Prostate gland (tissue), 2 donors: ENCODE measurements at regions not wholly inside any gene's neighbourhood (a gene's known extent, or its start where the extent isn't known, plus 50 kb on each side); places are given as distances from the start of the nearest gene placed in this dataset.

Source experiments
- DNase-seq: peaks from one replicate; pipeline ENCODE4 v3.0.0-alpha.2; 2019; ENCODE audit warnings: low spot score
- H3K27ac ChIP-seq, 2 donors: fragments of 200-600 bp; sonication (generic); 2 replicates each; pipeline ENCODE4 v1.5.1; 2017 to 2019
- H3K27me3 ChIP-seq: fragments of 200-600 bp; sonication (generic); replicated peaks from 2 replicates; pipeline ENCODE4 v1.5.1; 2019; ENCODE audit not compliant: insufficient read depth
- H3K36me3 ChIP-seq, 2 donors: fragments of 200-600 bp; sonication (generic); 1 replicate in 1 of 2; 2 replicates in 1 of 2; pipeline versions ENCODE4 v1.5.1 to v1.8.1; 2017 to 2019
- H3K4me1 ChIP-seq: fragments of 200-600 bp; sonication (generic); replicated peaks from 2 replicates; pipeline ENCODE4 v1.5.1; 2019
- H3K4me3 ChIP-seq, 2 donors: fragments of 200-600 bp; sonication (generic); 2 replicates each; pipeline ENCODE4 v1.5.1; 2017 to 2019
- H3K9me3 ChIP-seq: fragments of 200-600 bp; sonication (generic); 2 replicates; pipeline ENCODE4 v1.5.1; 2017
- POLR2A ChIP-seq: fragments of 450-650 bp; IDR thresholded peaks from one replicate; pipeline ENCODE4 v1.6.1; 2016; ENCODE audit warnings: antibody characterized with exemption, mild to moderate bottlenecking
- POLR2AphosphoS5 ChIP-seq: sonication (generic); formaldehyde crosslinking; IDR thresholded peaks from one replicate; pipeline ENCODE4 v1.6.1; 2017; ENCODE audit warnings: antibody characterized with exemption
- WGBS: methylation state at CpG from one replicate; pipeline ENCODE4 v1.1.5; 2018; 5-methylcytosine and 5-hydroxymethylcytosine counted together
- intact Hi-C: fragments of 100-400 bp; cut with DNase I; formaldehyde crosslinking; loops from one replicate; pipeline ENCODE4 v1.14.2; 2022
- TF ChIP-seq, protein P1 (sequence below), 4 experiments: fragments of 200-600 bp in 2 of 4; fragments of 450-650 bp in 2 of 4; sonication (generic) in 2 of 4; IDR thresholded peaks; 1 replicate in 3 of 4; 2 replicates in 1 of 4; pipeline ENCODE4 v1.5.1; 2016 to 2019; ENCODE audit warnings: antibody characterized with exemption in 4 of 4, mild to moderate bottlenecking in 2 of 4, moderate library complexity in 2 of 4

GRCh38 chr3:99373088-99373845 lies 265.1 kb upstream of the COL8A1 start:
- TF ChIP-seq, protein P1, sequence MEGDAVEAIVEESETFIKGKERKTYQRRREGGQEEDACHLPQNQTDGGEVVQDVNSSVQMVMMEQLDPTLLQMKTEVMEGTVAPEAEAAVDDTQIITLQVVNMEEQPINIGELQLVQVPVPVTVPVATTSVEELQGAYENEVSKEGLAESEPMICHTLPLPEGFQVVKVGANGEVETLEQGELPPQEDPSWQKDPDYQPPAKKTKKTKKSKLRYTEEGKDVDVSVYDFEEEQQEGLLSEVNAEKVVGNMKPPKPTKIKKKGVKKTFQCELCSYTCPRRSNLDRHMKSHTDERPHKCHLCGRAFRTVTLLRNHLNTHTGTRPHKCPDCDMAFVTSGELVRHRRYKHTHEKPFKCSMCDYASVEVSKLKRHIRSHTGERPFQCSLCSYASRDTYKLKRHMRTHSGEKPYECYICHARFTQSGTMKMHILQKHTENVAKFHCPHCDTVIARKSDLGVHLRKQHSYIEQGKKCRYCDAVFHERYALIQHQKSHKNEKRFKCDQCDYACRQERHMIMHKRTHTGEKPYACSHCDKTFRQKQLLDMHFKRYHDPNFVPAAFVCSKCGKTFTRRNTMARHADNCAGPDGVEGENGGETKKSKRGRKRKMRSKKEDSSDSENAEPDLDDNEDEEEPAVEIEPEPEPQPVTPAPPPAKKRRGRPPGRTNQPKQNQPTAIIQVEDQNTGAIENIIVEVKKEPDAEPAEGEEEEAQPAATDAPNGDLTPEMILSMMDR (IDR thresholded peaks at IDR 0.05) = no peak
- TF ChIP-seq POLR2AphosphoS5 (no peak), POLR2A (no peak)
- H3K27ac ChIP-seq = no peak overlapping the region
- no peaks in the 10 kb centered on the region for H3K4me1 ChIP-seq
- 78% methylated on average over 4 of the region's 4 CpGs for WGBS
- intact Hi-C loops = no loop called here
- DNase-seq = no peak
- H3K9me3 ChIP-seq = no peaks in the 10 kb centered on the region
- H3K4me3 ChIP-seq = no peak overlapping the region
- H3K36me3 ChIP-seq = no peaks in the 10 kb centered on the region
- no peaks in the 10 kb centered on the region for H3K27me3 ChIP-seq

DNA sequence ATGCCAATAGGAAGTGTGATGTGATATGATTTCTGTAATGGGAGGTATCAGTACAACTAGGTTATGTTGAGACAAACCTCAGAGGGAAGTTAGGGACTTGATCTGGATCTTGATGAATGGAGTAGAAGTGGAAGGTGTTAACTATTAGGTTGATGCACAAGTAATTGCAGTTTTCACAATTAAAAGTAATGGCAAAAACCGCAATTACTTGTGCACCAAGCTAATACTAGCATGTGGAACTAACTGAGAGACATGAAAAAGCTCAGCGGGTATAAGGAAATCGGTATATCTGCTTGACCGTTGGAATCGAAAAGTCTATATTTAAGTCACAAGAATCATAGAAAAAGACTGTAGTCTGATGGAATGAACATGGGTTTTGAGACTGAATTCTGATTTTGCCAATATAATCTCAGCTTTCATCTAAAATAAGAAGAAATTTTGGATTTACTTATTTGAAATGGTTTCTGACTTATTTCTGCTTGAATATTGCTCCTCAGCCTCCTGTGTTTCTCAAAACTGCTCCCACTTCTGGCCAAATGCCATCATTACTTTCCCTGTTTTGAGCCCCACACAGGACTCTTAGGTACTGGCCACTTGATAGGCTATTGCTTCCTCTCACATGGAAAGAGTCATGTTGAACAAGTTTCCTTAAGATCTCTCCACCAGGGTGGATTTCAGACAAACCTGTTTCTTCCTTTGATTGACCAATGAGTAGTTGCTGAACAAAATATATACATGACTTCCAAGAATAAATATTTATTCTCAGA lies 271.5 kb upstream of the COL8A1 start:
- TF ChIP-seq, protein P1 (IDR thresholded peaks at IDR 0.05) = no peak
- no peak for TF ChIP-seq POLR2A
- no peak for TF ChIP-seq POLR2AphosphoS5

DNA sequence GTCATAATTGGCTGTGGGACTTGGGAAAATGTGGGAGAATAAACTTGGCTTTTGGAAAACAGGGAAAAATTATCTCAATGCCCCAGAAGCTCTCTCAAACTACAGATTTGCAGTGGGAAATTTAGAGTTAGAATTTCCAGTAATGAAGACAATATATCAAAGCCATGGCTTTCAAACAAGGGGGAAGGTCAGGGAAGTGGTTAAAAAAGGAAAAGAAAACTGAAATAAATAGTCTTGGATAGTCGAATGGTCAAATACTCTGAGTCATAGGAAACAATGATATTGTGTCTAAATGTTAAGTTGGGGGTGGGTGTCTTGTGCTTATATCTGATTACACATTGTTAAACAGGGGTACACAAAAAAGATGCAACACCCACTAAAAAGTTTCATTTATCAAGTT lies 272.4 kb upstream of the COL8A1 start:
- Histone ChIP-seq H3K27ac (no peak overlapping the region), H3K27me3 (no peaks in the 10 kb centered on the region), H3K36me3 (no peaks in the 10 kb centered on the region), H3K9me3 (no peaks in the 10 kb centered on the region), H3K4me3 (no peak overlapping the region), H3K4me1 (no peaks in the 10 kb centered on the region)
- DNase-seq = no peak
- 46% methylated on average over 1 of the region's 1 CpG for WGBS
- TF ChIP-seq POLR2AphosphoS5 (no peak), POLR2A (no peak)
- TF ChIP-seq, protein P1 (IDR thresholded peaks at IDR 0.05) = no peak
- intact Hi-C loops = no loop called here

More for the DNA sequence above, 271.5 kb upstream of the COL8A1 start:
- DNase-seq = no peak
- H3K27me3 ChIP-seq = no peaks in the 10 kb centered on the region
- WGBS = 60% methylated on average over 5 of the region's 5 CpGs
- intact Hi-C loops = no loop called here
- no peaks in the 10 kb centered on the region for H3K4me1 ChIP-seq
- no peaks in the 10 kb centered on the region for H3K9me3 ChIP-seq
- H3K27ac ChIP-seq = no peak overlapping the region
- H3K36me3 ChIP-seq = no peaks in the 10 kb centered on the region
- no peak overlapping the region for H3K4me3 ChIP-seq

DNA sequence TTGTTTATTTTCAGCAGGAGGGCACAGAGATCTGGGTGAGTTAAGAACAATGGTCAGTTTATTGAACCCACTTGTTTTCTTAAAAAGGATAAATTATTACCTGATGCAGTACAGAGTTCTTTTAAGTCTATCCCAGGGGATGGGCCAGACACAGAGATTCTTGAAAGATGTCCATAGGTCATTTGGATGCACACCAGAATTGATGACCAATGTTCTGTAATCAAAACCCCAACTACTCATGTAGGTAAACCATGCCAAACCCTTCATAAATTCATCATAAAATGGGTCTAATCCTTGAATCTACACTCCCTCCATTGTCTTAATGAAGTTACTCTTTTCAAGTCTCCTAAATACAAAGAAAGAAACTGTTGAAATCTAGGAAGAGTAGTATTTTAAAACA lies 273.0 kb upstream of the COL8A1 start:
- Histone ChIP-seq H3K36me3 (no peaks in the 10 kb centered on the region), H3K27me3 (no peaks in the 10 kb centered on the region), H3K27ac (no peak overlapping the region), H3K9me3 (no peaks in the 10 kb centered on the region), H3K4me1 (no peaks in the 10 kb centered on the region), H3K4me3 (no peak overlapping the region)
- no peak for TF ChIP-seq POLR2AphosphoS5
- intact Hi-C loops = no loop called here
- DNase-seq = no peak

DNA sequence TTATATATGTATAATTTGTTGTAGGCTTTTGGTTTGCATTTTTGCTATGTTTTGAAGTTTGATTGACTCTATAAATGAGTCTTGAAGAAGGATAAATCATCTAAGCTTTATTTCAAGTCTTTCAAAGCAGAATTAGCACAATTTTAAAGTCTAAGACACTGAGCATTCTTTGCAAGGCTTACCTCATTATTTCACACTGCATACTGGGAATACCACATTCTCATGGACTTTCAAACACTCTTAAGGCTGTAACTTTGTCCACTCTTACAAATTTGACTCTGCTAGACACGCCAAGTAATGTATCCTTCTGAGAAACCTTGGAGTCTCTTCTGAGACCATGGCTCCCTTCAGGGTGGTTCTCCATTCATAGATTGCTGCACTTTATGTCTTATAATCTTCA lies 281.3 kb upstream of the COL8A1 start:
- Histone ChIP-seq H3K4me3 (no peak overlapping the region), H3K9me3 (no peaks in the 10 kb centered on the region), H3K27ac (no peak overlapping the region), H3K36me3 (no peaks in the 10 kb centered on the region), H3K27me3 (no peaks in the 10 kb centered on the region), H3K4me1 (no peaks in the 10 kb centered on the region)
- intact Hi-C loops = no loop called here
- no peak for TF ChIP-seq POLR2A
- TF ChIP-seq POLR2AphosphoS5 = no peak
- TF ChIP-seq, protein P1 (IDR thresholded peaks at IDR 0.05) = no peak
- no peak for DNase-seq
- 95% methylated on average over 1 of the region's 1 CpG for WGBS
